ENCODE measurements at regions not wholly inside any gene's neighbourhood (a gene's known extent, or its start where the extent isn't known, plus 50 kb on each side); places are given as distances from the start of the nearest gene placed in this dataset.

- TF ChIP-seq EP300 (IDR thresholded peaks at IDR 0.05) (no peak), CTCF (IDR thresholded peaks at IDR 0.05) (no peak), POLR2AphosphoS5 (IDR thresholded peaks at IDR 0.05) (no peak)
Measured at GRCh38 chr12:125287155-125287847, 222.1 kb downstream of the AACS start.
